GOT3 (cell line): ENCODE measurements at regions not wholly inside any gene's neighbourhood (a gene's known extent, or its start where the extent isn't known, plus 50 kb on each side); places are given as distances from the start of the nearest gene placed in this dataset.
A peak's percentile ranks its signal among the peaks of the same experiment; 100 is the strongest.

Source experiments
- DNase-seq: peaks from one replicate; lab custom pipeline; 2025; ENCODE audit warnings: mixed read lengths; lab: John Stamatoyannopoulos, UW

- no peak for DNase-seq
Observed at GRCh38 chr7:155887174-155887525, 74.9 kb upstream of the SHH start.

GRCh38 chr7:155886391-155887173 is 74.3 kb upstream of the SHH start:
- DNase-seq: no peak

GRCh38 chr7:155885167-155886155 is 73.2 kb upstream of the SHH start:
- DNase-seq: peak; percentile 18

GRCh38 chr7:155884225-155885166 is 72.2 kb upstream of the SHH start:
- no peak for DNase-seq

GRCh38 chr7:155883491-155884224 is 71.4 kb upstream of the SHH start:
- DNase-seq: no peak

GRCh38 chr7:155882596-155882995 is 70.3 kb upstream of the SHH start:
- DNase-seq: no peak

GRCh38 chr7:155881471-155882350 is 69.4 kb upstream of the SHH start:
- no peak for DNase-seq

GRCh38 chr7:155880721-155881120 is 68.5 kb upstream of the SHH start:
- no peak for DNase-seq

- no peak for DNase-seq
Observed at GRCh38 chr7:155879592-155879991, 67.3 kb upstream of the SHH start.

- no peak for DNase-seq
Observed at GRCh38 chr7:155878674-155879073, 66.4 kb upstream of the SHH start.

GRCh38 chr7:155878250-155878649 is 66.0 kb upstream of the SHH start:
- DNase-seq: no peak

- DNase-seq: no peak
Observed at GRCh38 chr7:155877167-155877566, 64.9 kb upstream of the SHH start.

- DNase-seq: no peak
Observed at GRCh38 chr7:155874411-155874810, 62.1 kb upstream of the SHH start.

- no peak for DNase-seq
Observed at GRCh38 chr7:155874010-155874409, 61.7 kb upstream of the SHH start.

GRCh38 chr7:155872678-155873369 is 60.6 kb upstream of the SHH start:
- no peak for DNase-seq

- no peak for DNase-seq
Observed at GRCh38 chr7:155871211-155871610, 58.9 kb upstream of the SHH start.

- no peak for DNase-seq
Observed at GRCh38 chr7:155870334-155871180, 58.3 kb upstream of the SHH start.

- DNase-seq: no peak
Observed at GRCh38 chr7:155869784-155870076, 57.5 kb upstream of the SHH start.
